ENCODE measurements at regions not wholly inside any gene's neighbourhood (a gene's known extent, or its start where the extent isn't known, plus 50 kb on each side); places are given as distances from the start of the nearest gene placed in this dataset.
A peak's percentile ranks its signal among the peaks of the same experiment; 100 is the strongest.

GRCh38 chr1:200272481-200273068, 137.3 kb downstream of the ZNF281 start:
- Histone ChIP-seq H3K27ac (no peak overlapping the region), H3K4me1 (replicated peaks in 1 of 2) (no peaks in the 10 kb centered on the region), H3K4me3 (no peak overlapping the region)
- in situ Hi-C loops (cut with MboI; ENCODE audit: low pct_unique_long_range_greater_than_20kb in 2 of 9, low sequenced_read_pairs in 9 of 9, unreplicated experiment in 9 of 9) = no loop called here
- ATAC-seq (replicated peaks in 6 of 8) = no peak
- WGBS, 10 experiments = 17 to 96% (median 90%) methylated on average over 1 to 4 of the region's 4 CpGs; no CpG with 5 or more reads in 2 of the 10 experiments

- Histone ChIP-seq H3K4me3 (no peak overlapping the region), H3K4me1 (replicated peaks in 1 of 2) (peaks cover 3 to 7% of the 10 kb centered on the region in 2 donors), H3K27ac (no peak overlapping the region)
- in situ Hi-C loops (cut with MboI; ENCODE audit: low pct_unique_long_range_greater_than_20kb in 2 of 9, low sequenced_read_pairs in 9 of 9, unreplicated experiment in 9 of 9) = no loop called here
- 88 to 100% (median 89%) methylated on average over 1 of the region's 1 CpG; no CpG with 5 or more reads in 7 of the 10 experiments for WGBS, 10 experiments
- no peak for ATAC-seq (replicated peaks in 6 of 8)
Observed at GRCh38 chr1:200269256-200269655, 140.6 kb downstream of the ZNF281 start.

- Histone ChIP-seq H3K4me3 (no peak overlapping the region), H3K4me1 (replicated peaks in 1 of 2) (peaks cover 3 to 7% of the 10 kb centered on the region in 2 donors), H3K27ac (no peak overlapping the region)
- in situ Hi-C loops (cut with MboI; ENCODE audit: low pct_unique_long_range_greater_than_20kb in 2 of 9, low sequenced_read_pairs in 9 of 9, unreplicated experiment in 9 of 9) = no loop called here
- no peak for ATAC-seq (replicated peaks in 6 of 8)
- WGBS, 10 experiments = 40 to 100% (median 73%) methylated on average over 1 of the region's 1 CpG; no CpG with 5 or more reads in 4 of the 10 experiments
Observed at GRCh38 chr1:200267937-200268336, 141.9 kb downstream of the ZNF281 start.

- Histone ChIP-seq H3K4me1 (replicated peaks in 1 of 2) (peaks cover 3 to 7% of the 10 kb centered on the region in 2 donors), H3K4me3 (no peak overlapping the region), H3K27ac (no peak overlapping the region)
- WGBS, 10 experiments = 67 to 100% (median 91%) methylated on average over 1 to 4 of the region's 4 CpGs; no CpG with 5 or more reads in 2 of the 10 experiments
- in situ Hi-C loops (cut with MboI; ENCODE audit: low pct_unique_long_range_greater_than_20kb in 2 of 9, low sequenced_read_pairs in 9 of 9, unreplicated experiment in 9 of 9) = no loop called here
- ATAC-seq (replicated peaks in 6 of 8) = no peak
Observed at GRCh38 chr1:200267458-200267857, 142.4 kb downstream of the ZNF281 start.

GRCh38 chr1:200266871-200267270, 143.0 kb downstream of the ZNF281 start:
- Histone ChIP-seq H3K27ac (no peak overlapping the region), H3K4me1 (replicated peaks in 1 of 2) (peaks cover 3 to 7% of the 10 kb centered on the region in 2 donors), H3K4me3 (no peak overlapping the region)
- WGBS, 10 experiments = 40 to 100% (median 88%) methylated on average over 2 to 3 of the region's 3 CpGs
- ATAC-seq (replicated peaks in 6 of 8) = no peak
- in situ Hi-C loops (cut with MboI; ENCODE audit: low pct_unique_long_range_greater_than_20kb in 2 of 9, low sequenced_read_pairs in 9 of 9, unreplicated experiment in 9 of 9) = no loop called here

- WGBS, 10 experiments = 20 to 94% (median 71%) methylated on average over 1 to 5 of the region's 5 CpGs
- Histone ChIP-seq H3K4me3 (no peak overlapping the region), H3K27ac (no peak overlapping the region), H3K4me1 (replicated peaks in 1 of 2) (peaks cover 3 to 7% of the 10 kb centered on the region in 2 donors)
- in situ Hi-C loops (cut with MboI; ENCODE audit: low pct_unique_long_range_greater_than_20kb in 2 of 9, low sequenced_read_pairs in 9 of 9, unreplicated experiment in 9 of 9) = no loop called here
- no peak for ATAC-seq (replicated peaks in 6 of 8)
Observed at GRCh38 chr1:200265881-200266280, 144.0 kb downstream of the ZNF281 start.

- H3K4me1 ChIP-seq (replicated peaks in 1 of 2) = peaks cover 3 to 7% of the 10 kb centered on the region in 2 donors
- no peak overlapping the region for H3K4me3 ChIP-seq
- 67 to 100% (median 100%) methylated on average over 1 of the region's 1 CpG; no CpG with 5 or more reads in 2 of the 10 experiments for WGBS, 10 experiments
- no peak overlapping the region for H3K27ac ChIP-seq
- ATAC-seq (replicated peaks in 6 of 8) = no peak
- in situ Hi-C loops (cut with MboI; ENCODE audit: low pct_unique_long_range_greater_than_20kb in 2 of 9, low sequenced_read_pairs in 9 of 9, unreplicated experiment in 9 of 9) = no loop called here
Observed at GRCh38 chr1:200265104-200265503, 144.7 kb downstream of the ZNF281 start.

- no peak for ATAC-seq (replicated peaks in 6 of 8)
- no peak overlapping the region for H3K4me3 ChIP-seq
- 27 to 95% (median 87%) methylated on average over 1 to 3 of the region's 3 CpGs; no CpG with 5 or more reads in 2 of the 10 experiments for WGBS, 10 experiments
- no peak overlapping the region for H3K27ac ChIP-seq
- H3K4me1 ChIP-seq (replicated peaks in 1 of 2) = peaks cover 3 to 7% of the 10 kb centered on the region in 2 donors
- in situ Hi-C loops (cut with MboI; ENCODE audit: low pct_unique_long_range_greater_than_20kb in 2 of 9, low sequenced_read_pairs in 9 of 9, unreplicated experiment in 9 of 9) = no loop called here
Observed at GRCh38 chr1:200263203-200263602, 146.6 kb downstream of the ZNF281 start.

GRCh38 chr1:200262326-200262965, 147.4 kb downstream of the ZNF281 start:
- H3K4me3 ChIP-seq = no peak overlapping the region
- peaks cover 3 to 7% of the 10 kb centered on the region in 2 donors for H3K4me1 ChIP-seq (replicated peaks in 1 of 2)
- in situ Hi-C loops (cut with MboI; ENCODE audit: low pct_unique_long_range_greater_than_20kb in 2 of 9, low sequenced_read_pairs in 9 of 9, unreplicated experiment in 9 of 9) = no loop called here
- ATAC-seq (replicated peaks in 6 of 8) = no peak
- no peak overlapping the region for H3K27ac ChIP-seq
- 38 to 100% (median 91%) methylated on average over 1 to 6 of the region's 7 CpGs; no CpG with 5 or more reads in 1 of the 10 experiments for WGBS, 10 experiments

- ATAC-seq (replicated peaks in 6 of 8) = peak in 4 of 8 experiments; percentile 76 to 98 (median 85)
- Histone ChIP-seq H3K4me3 (no peak overlapping the region), H3K4me1 (replicated peaks in 1 of 2) (peaks cover under 1 to 1% of the 10 kb centered on the region in 2 donors), H3K27ac (no peak overlapping the region)
- in situ Hi-C loops (cut with MboI; ENCODE audit: low pct_unique_long_range_greater_than_20kb in 2 of 9, low sequenced_read_pairs in 9 of 9, unreplicated experiment in 9 of 9) = no loop called here
- 0 to 93% (median 75%) methylated on average over 1 to 5 of the region's 5 CpGs for WGBS, 10 experiments
Observed at GRCh38 chr1:200260597-200261335, 149.1 kb downstream of the ZNF281 start.

- H3K4me3 ChIP-seq = no peak overlapping the region
- in situ Hi-C loops (cut with MboI; ENCODE audit: low pct_unique_long_range_greater_than_20kb in 2 of 9, low sequenced_read_pairs in 9 of 9, unreplicated experiment in 9 of 9) = no loop called here
- WGBS, 10 experiments = 62 to 100% (median 95%) methylated on average over 2 to 10 of the region's 10 CpGs
- no peak overlapping the region for H3K27ac ChIP-seq
- peak in 1 of 8 experiments; percentile 66 for ATAC-seq (replicated peaks in 6 of 8)
- H3K4me1 ChIP-seq (replicated peaks in 1 of 2) = no peaks in the 10 kb centered on the region
Observed at GRCh38 chr1:200258447-200259375, 151.1 kb downstream of the ZNF281 start.

GRCh38 chr1:200257235-200257634, 152.6 kb downstream of the ZNF281 start:
- Histone ChIP-seq H3K4me1 (replicated peaks in 1 of 2) (no peaks in the 10 kb centered on the region), H3K27ac (no peak overlapping the region), H3K4me3 (no peak overlapping the region)
- 0 to 95% (median 90%) methylated on average over 1 to 10 of the region's 10 CpGs; no CpG with 5 or more reads in 1 of the 10 experiments for WGBS, 10 experiments
- in situ Hi-C loops (cut with MboI; ENCODE audit: low pct_unique_long_range_greater_than_20kb in 2 of 9, low sequenced_read_pairs in 9 of 9, unreplicated experiment in 9 of 9) = no loop called here
- no peak for ATAC-seq (replicated peaks in 6 of 8)

All from motor neuron (in vitro differentiated cells).